Esophagus squamous epithelium (tissue), 5 donors: ENCODE measurements at regions not wholly inside any gene's neighbourhood (a gene's known extent, or its start where the extent isn't known, plus 50 kb on each side); places are given as distances from the start of the nearest gene placed in this dataset.

Experiments used
- DNase-seq: peaks from one replicate; lab custom pipeline; 2025; lab: John Stamatoyannopoulos, UW
- H3K27ac ChIP-seq, 4 donors: fragments of 200-600 bp; sonication (generic); one replicate each; pipeline ENCODE4 v1.5.1; 2016 to 2019; ENCODE audit warnings: mild to moderate bottlenecking in 1 of 4
- H3K27me3 ChIP-seq, 4 donors: fragments of 200-600 bp; sonication (generic); 1 replicate in 3 of 4; 2 replicates in 1 of 4; pipeline versions ENCODE4 v1.5.1 to v1.6.0; 2017 to 2021; ENCODE audit warnings: antibody characterized with exemption in 1 of 4
- H3K36me3 ChIP-seq, 3 donors: fragments of 200-600 bp; sonication (generic); one replicate each; pipeline ENCODE4 v1.5.1; 2016 to 2019
- H3K4me1 ChIP-seq, 3 donors: fragments of 200-600 bp; sonication (generic); one replicate each; pipeline ENCODE4 v1.5.1; 2017 to 2019
- H3K4me3 ChIP-seq, 4 donors: fragments of 200-600 bp; sonication (generic); 1 replicate in 3 of 4; 2 replicates in 1 of 4; pipeline ENCODE4 v1.5.1; 2016 to 2019; ENCODE audit warnings: mild to moderate bottlenecking in 2 of 4, moderate library complexity in 1 of 4
- H3K9me3 ChIP-seq, 3 donors: fragments of 200-600 bp; sonication (generic); one replicate each; pipeline ENCODE4 v1.5.1; 2016 to 2019
- POLR2A ChIP-seq, 4 donors: fragments of 450-650 bp; IDR thresholded peaks; one replicate each; pipeline ENCODE4 v1.6.1; 2017; ENCODE audit warnings: antibody characterized with exemption in 4 of 4, mild to moderate bottlenecking in 4 of 4, moderate library complexity in 3 of 4
- WGBS, 2 donors: methylation state at CpG; one replicate each; pipeline ENCODE4 v1.1.5; 2018; 5-methylcytosine and 5-hydroxymethylcytosine counted together
- intact Hi-C: fragments of 100-400 bp; cut with DNase I; formaldehyde crosslinking; loops from one replicate; pipeline ENCODE4 v1.15.0; 2022
- TF ChIP-seq, protein P1 (sequence below), 6 experiments: fragments of 450-650 bp in 4 of 6; fragments of 200-600 bp in 2 of 6; sonication (generic) in 2 of 6; IDR thresholded peaks; one replicate each; pipeline ENCODE4 v1.5.1; 2016 to 2019; ENCODE audit warnings: antibody characterized with exemption in 6 of 6, mild to moderate bottlenecking in 4 of 6, moderate library complexity in 4 of 6
- donor health status: DM: yes; HTN: yes; CAD: no.

DNA sequence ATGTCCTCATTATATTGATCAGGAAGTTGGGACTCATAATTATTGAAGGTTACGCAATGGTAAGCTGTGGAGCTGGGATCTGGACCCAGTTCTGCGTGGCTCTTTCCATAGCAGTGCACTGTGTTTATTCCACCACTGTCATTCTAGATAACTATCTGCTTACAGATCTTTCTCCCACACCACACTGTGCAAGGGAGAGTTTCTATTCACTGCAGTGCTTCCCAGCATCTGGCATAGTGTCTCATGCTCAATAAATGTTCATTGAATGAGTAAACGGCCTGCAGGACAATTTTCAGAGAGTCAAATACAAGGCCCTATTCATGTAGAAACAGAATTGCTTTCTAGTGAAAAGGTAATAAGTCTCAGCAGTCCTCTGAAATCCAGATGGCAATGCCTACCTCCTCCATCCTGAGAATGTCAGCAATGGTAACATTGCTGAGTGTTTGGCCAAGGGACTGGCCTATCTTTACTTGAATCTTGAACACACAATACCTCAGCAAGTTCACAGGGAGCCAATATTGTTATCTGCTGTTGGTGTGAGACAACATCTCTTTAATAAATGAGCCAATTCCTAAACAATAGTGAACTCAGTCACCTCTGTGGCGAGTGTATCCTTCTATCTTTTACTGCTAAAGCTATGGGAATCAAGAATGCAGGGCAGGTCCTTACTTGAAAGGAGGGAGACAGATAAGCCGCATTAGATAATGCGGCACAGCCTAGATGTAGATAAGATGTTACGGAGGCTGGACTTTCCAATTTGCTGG lies 332.4 kb upstream of the PRICKLE1 start:
- H3K27me3 ChIP-seq: no peaks in the 10 kb centered on the region
- no peak for TF ChIP-seq POLR2A (IDR thresholded peaks at IDR 0.05)
- TF ChIP-seq, protein P1, sequence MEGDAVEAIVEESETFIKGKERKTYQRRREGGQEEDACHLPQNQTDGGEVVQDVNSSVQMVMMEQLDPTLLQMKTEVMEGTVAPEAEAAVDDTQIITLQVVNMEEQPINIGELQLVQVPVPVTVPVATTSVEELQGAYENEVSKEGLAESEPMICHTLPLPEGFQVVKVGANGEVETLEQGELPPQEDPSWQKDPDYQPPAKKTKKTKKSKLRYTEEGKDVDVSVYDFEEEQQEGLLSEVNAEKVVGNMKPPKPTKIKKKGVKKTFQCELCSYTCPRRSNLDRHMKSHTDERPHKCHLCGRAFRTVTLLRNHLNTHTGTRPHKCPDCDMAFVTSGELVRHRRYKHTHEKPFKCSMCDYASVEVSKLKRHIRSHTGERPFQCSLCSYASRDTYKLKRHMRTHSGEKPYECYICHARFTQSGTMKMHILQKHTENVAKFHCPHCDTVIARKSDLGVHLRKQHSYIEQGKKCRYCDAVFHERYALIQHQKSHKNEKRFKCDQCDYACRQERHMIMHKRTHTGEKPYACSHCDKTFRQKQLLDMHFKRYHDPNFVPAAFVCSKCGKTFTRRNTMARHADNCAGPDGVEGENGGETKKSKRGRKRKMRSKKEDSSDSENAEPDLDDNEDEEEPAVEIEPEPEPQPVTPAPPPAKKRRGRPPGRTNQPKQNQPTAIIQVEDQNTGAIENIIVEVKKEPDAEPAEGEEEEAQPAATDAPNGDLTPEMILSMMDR (IDR thresholded peaks at IDR 0.05): no peak
- WGBS, 2 donors: 65 to 72% methylated on average over 7 of the region's 7 CpGs
- H3K4me1 ChIP-seq: no peaks in the 10 kb centered on the region
- H3K9me3 ChIP-seq: no peaks in the 10 kb centered on the region
- H3K36me3 ChIP-seq: no peaks in the 10 kb centered on the region
- intact Hi-C loops: no loop called here
- no peak overlapping the region for H3K4me3 ChIP-seq
- no peak for DNase-seq
- H3K27ac ChIP-seq: no peak overlapping the region

GRCh38 chr12:42919691-42920090 lies 330.1 kb upstream of the PRICKLE1 start:
- DNase-seq: no peak
- H3K4me1 ChIP-seq: no peaks in the 10 kb centered on the region
- no peak overlapping the region for H3K4me3 ChIP-seq
- intact Hi-C loops: no loop called here
- 75 to 92% methylated on average over 1 of the region's 1 CpG for whole genome bisulfite sequencing, 2 donors
- no peak for TF ChIP-seq POLR2A (IDR thresholded peaks at IDR 0.05)
- TF ChIP-seq, protein P1 (IDR thresholded peaks at IDR 0.05): no peak
- H3K9me3 ChIP-seq: no peaks in the 10 kb centered on the region
- H3K27ac ChIP-seq: no peak overlapping the region
- no peaks in the 10 kb centered on the region for H3K27me3 ChIP-seq
- no peaks in the 10 kb centered on the region for H3K36me3 ChIP-seq

GRCh38 chr12:42918443-42918842 lies 328.9 kb upstream of the PRICKLE1 start:
- H3K27me3 ChIP-seq: no peaks in the 10 kb centered on the region
- TF ChIP-seq, protein P1 (IDR thresholded peaks at IDR 0.05): no peak
- no peak for TF ChIP-seq POLR2A (IDR thresholded peaks at IDR 0.05)
- H3K36me3 ChIP-seq: no peaks in the 10 kb centered on the region
- no peak overlapping the region for H3K27ac ChIP-seq
- no peak for DNase-seq
- H3K4me1 ChIP-seq: no peaks in the 10 kb centered on the region
- H3K9me3 ChIP-seq: no peaks in the 10 kb centered on the region
- 72 to 86% methylated on average over 3 of the region's 3 CpGs for WGBS, 2 donors
- H3K4me3 ChIP-seq: no peak overlapping the region
- intact Hi-C loops: no loop called here

DNA sequence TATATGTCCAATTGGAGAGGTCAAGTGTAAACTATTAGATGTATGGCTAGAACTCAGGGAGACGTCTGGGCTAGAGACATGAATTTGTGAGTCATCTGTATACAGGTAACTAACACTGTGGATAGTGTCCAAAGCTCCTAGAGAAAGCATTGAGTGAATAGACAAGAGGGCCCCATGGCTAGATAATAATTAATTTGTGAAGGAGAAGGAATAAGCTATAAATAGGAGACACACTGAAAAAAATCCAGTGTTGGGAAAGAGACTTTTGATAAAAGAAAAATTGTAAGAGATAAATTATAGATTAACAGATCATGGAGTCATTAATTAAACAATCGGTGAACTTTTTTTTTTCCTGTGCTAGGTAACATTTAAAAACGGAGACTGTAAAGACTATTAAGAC lies 326.6 kb upstream of the PRICKLE1 start:
- Histone ChIP-seq H3K9me3 (no peaks in the 10 kb centered on the region), H3K36me3 (no peaks in the 10 kb centered on the region), H3K4me3 (no peak overlapping the region), H3K4me1 (no peaks in the 10 kb centered on the region), H3K27me3 (no peaks in the 10 kb centered on the region), H3K27ac (no peak overlapping the region)
- intact Hi-C loops: no loop called here
- no peak for DNase-seq
- 46 to 59% methylated on average over 3 of the region's 3 CpGs for WGBS, 2 donors
- TF ChIP-seq POLR2A (IDR thresholded peaks at IDR 0.05): no peak
- TF ChIP-seq, protein P1 (IDR thresholded peaks at IDR 0.05): no peak

- H3K27ac ChIP-seq: no peak overlapping the region
- no peak overlapping the region for H3K4me3 ChIP-seq
- no peaks in the 10 kb centered on the region for H3K27me3 ChIP-seq
- WGBS, 2 donors: 84 to 86% methylated on average over 4 of the region's 4 CpGs
- no peaks in the 10 kb centered on the region for H3K4me1 ChIP-seq
- no peak for TF ChIP-seq POLR2A (IDR thresholded peaks at IDR 0.05)
- TF ChIP-seq, protein P1 (IDR thresholded peaks at IDR 0.05): no peak
- no peaks in the 10 kb centered on the region for H3K9me3 ChIP-seq
- DNase-seq: no peak
- intact Hi-C loops: no loop called here
- no peaks in the 10 kb centered on the region for H3K36me3 ChIP-seq
Measured at GRCh38 chr12:42915426-42915825, 325.9 kb upstream of the PRICKLE1 start.
